IMR-90 (cell line): ENCODE measurements at regions not wholly inside any gene's neighbourhood (a gene's known extent, or its start where the extent isn't known, plus 50 kb on each side); places are given as distances from the start of the nearest gene placed in this dataset.
"Not testable (repeated sequence)": the region's sequence is repeated elsewhere in the genome, so short reads cannot be mapped to it uniquely, and the experiment has no call there.

Source experiments
- ATAC-seq: fragments of 200-7000 bp; cut with Tn5 transposase; 2 replicates; pipeline ENCODE4 v1.9.1; 2020; ENCODE audit warnings: low read depth, mild to moderate bottlenecking, moderate library complexity
- BruUV-seq: library from RNA; stranded (reverse); fragments of 400-500 nt; replicated peaks from 2 replicates; lab custom pipeline; 2021; lab: Mats Ljungman, UMichigan
- CTCF ChIA-PET: fragments of 300-600 bp; formaldehyde crosslinking; extraction: SDS; loops from one replicate; lab custom pipeline; 2021; ENCODE audit warnings: antibody characterized with exemption; lab: Yijun Ruan, JAX
- POLR2A ChIA-PET: fragments of 300-600 bp; sonication (Branson Sonifier 250); formaldehyde crosslinking; loops from one replicate; lab custom pipeline; 2022; ENCODE audit warnings: antibody characterized with exemption; ENCODE audit not compliant: unreplicated experiment; lab: Charles Lee
- DNase-seq: peaks from one replicate; pipeline ENCODE4 v3.0.0; 2013
- H2AFZ ChIP-seq: replicated peaks from 2 replicates; pipeline ENCODE3; 2013; ENCODE audit warnings: low read length, mild to moderate bottlenecking; ENCODE audit not compliant: poor library complexity
- H2AK5ac ChIP-seq: 2 replicates; pipeline ENCODE4 v1.6.1; 2013; ENCODE audit warnings: low read depth, low read length, inconsistent platforms
- H2AK9ac ChIP-seq: replicated peaks from 2 replicates; pipeline ENCODE3; 2013; ENCODE audit warnings: mild to moderate bottlenecking, low read depth, low read length, moderate library complexity; ENCODE audit not compliant: poor library complexity
- H2BK120ac ChIP-seq: 2 replicates; pipeline ENCODE4 v1.6.1; 2013; ENCODE audit warnings: low read depth, low read length, inconsistent platforms
- H2BK15ac ChIP-seq: 3 replicates; pipeline ENCODE4 v1.6.1; 2013; ENCODE audit warnings: low read depth, low read length, inconsistent platforms
- H2BK20ac ChIP-seq: 2 replicates; pipeline ENCODE4 v1.6.1; 2013; ENCODE audit warnings: low read depth, mild to moderate bottlenecking, inconsistent platforms, low read length, moderate library complexity
- H2BK5ac ChIP-seq: 2 replicates; pipeline ENCODE4 v1.6.1; 2013; ENCODE audit warnings: mild to moderate bottlenecking, low read depth, low read length, inconsistent platforms; ENCODE audit not compliant: poor library complexity, severe bottlenecking
- H3K14ac ChIP-seq: replicated peaks from 2 replicates; pipeline ENCODE4 v1.6.1; 2013; ENCODE audit warnings: low read depth, low read length, inconsistent platforms
- H3K18ac ChIP-seq: 2 replicates; pipeline ENCODE4 v1.6.1; 2013; ENCODE audit warnings: low read depth, low read length, control low read depth
- H3K23ac ChIP-seq: 2 replicates; pipeline ENCODE4 v1.6.1; 2013; ENCODE audit warnings: low read depth, low read length, inconsistent platforms
- H3K27ac ChIP-seq: 2 replicates; pipeline ENCODE4 v1.5.1; 2013; ENCODE audit warnings: mild to moderate bottlenecking, control low read depth, low read length; ENCODE audit not compliant: insufficient read depth
- H3K27me3 ChIP-seq: 2 replicates; pipeline ENCODE4 v1.6.1; 2013; ENCODE audit warnings: low read length; ENCODE audit not compliant: control insufficient read depth, insufficient read depth
- H3K36me3 ChIP-seq: 2 replicates; pipeline ENCODE4 v1.6.1; 2013; ENCODE audit warnings: low read length, mixed read lengths; ENCODE audit not compliant: control insufficient read depth, insufficient read depth
- H3K4ac ChIP-seq: 2 replicates; pipeline ENCODE4 v1.6.1; 2013; ENCODE audit warnings: low read depth, low read length, inconsistent platforms
- H3K4me1 ChIP-seq: 2 replicates; pipeline ENCODE4 v1.6.1; 2013; ENCODE audit warnings: low read length, mixed read lengths; ENCODE audit not compliant: control insufficient read depth, insufficient read depth
- H3K4me2 ChIP-seq: 2 replicates; pipeline ENCODE4 v1.6.1; 2013; ENCODE audit warnings: low read depth, mild to moderate bottlenecking, control low read depth, low read length, moderate library complexity
- H3K4me3 ChIP-seq: 2 replicates; pipeline ENCODE4 v1.5.1; 2013; ENCODE audit warnings: low read depth, mild to moderate bottlenecking, control low read depth, low read length, moderate library complexity; ENCODE audit not compliant: insufficient read depth
- H3K56ac ChIP-seq: 2 replicates; pipeline ENCODE4 v1.6.1; 2013; ENCODE audit warnings: low read length, inconsistent platforms; ENCODE audit not compliant: insufficient read depth; ENCODE audit errors: extremely low read depth
- H3K79me1 ChIP-seq, 2 experiments: 2 replicates each; pipeline ENCODE4 v1.6.1; 2013; ENCODE audit warnings: low read length in 2 of 2, inconsistent platforms in 1 of 2, low read depth in 1 of 2
- H3K9ac ChIP-seq: 2 replicates; pipeline ENCODE4 v1.6.1; 2013; ENCODE audit warnings: low read depth, low read length, control low read depth
- H3K9me1 ChIP-seq: 2 replicates; pipeline ENCODE4 v1.6.1; 2013; ENCODE audit warnings: low read length, inconsistent platforms; ENCODE audit not compliant: insufficient read depth
- H3K9me3 ChIP-seq: 2 replicates; pipeline ENCODE4 v1.6.1; 2013; ENCODE audit warnings: low read length; ENCODE audit not compliant: control insufficient read depth, insufficient read depth
- H4K20me1 ChIP-seq: 2 replicates; pipeline ENCODE4 v1.6.1; 2013; ENCODE audit warnings: low read length, inconsistent platforms; ENCODE audit not compliant: insufficient read depth
- H4K5ac ChIP-seq: 2 replicates; pipeline ENCODE4 v1.6.1; 2013; ENCODE audit warnings: mild to moderate bottlenecking, low read depth, low read length, control low read depth
- H4K8ac ChIP-seq, 2 experiments: 2 replicates each; pipeline ENCODE4 v1.6.1; 2013; ENCODE audit warnings: low read depth in 2 of 2, low read length in 2 of 2, control low read depth in 1 of 2, inconsistent platforms in 1 of 2
- H4K91ac ChIP-seq: 2 replicates; pipeline ENCODE4 v1.6.1; 2013; ENCODE audit warnings: low read depth, low read length, inconsistent platforms; ENCODE audit not compliant: insufficient read depth
- WGBS, 2 experiments: methylation state at CpG; one replicate each; pipeline versions ENCODE4 v1.1.5 to v1.1.7; 2013; ENCODE audit warnings: missing lambda C conversion rate in 2 of 2; ENCODE audit not compliant: insufficient read length in 1 of 2; ENCODE audit errors: extremely low coverage in 2 of 2; 5-methylcytosine and 5-hydroxymethylcytosine counted together
- dilution Hi-C: fragments of 300-500 bp; cut with HindIII; formaldehyde crosslinking; loops from one replicate; pipeline ENCODE4 v1.14.3; 2018; ENCODE audit warnings: low sequenced_read_pairs; ENCODE audit not compliant: unreplicated experiment
- in situ Hi-C: fragments of 300-500 bp; cut with MboI; formaldehyde crosslinking; loops from 3 replicates; pipeline ENCODE4 v1.14.3; 2019; ENCODE audit warnings: low sequenced_read_pairs, inconsistent platforms, mixed read lengths
- intact Hi-C: fragments of 100-400 bp; cut with micrococcal nuclease; formaldehyde crosslinking; loops from 2 replicates; pipeline ENCODE4 v1.10.0; 2022

DNA sequence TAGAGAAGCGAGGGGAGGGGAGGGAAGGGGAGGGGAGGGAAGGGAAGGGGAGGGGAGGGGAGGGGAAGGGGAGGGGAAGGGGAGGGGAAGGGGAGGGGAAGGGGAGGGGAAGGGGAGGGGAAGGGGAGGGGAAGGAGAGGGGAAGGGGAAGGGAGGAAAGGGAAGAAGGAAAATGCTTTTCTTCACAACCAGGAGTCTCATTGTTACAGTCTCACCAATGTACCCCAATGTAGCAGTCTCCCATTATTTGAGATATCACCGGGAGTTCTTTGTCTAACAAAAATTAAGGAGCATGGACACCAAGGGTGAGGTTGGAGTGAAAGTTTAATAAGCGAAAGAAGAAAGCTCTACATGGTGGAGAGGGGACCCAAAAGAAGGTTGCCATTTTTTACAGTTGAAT, 1148.0 kb upstream of the ACVR2A start:
- in situ Hi-C loops, H3K4me2 ChIP-seq, H2BK20ac ChIP-seq, H3K27me3 ChIP-seq, H3K18ac ChIP-seq, ATAC-seq, BruUV-seq, DNase-seq, H3K4me3 ChIP-seq, POLR2A ChIA-PET, H3K23ac ChIP-seq, H2AK9ac ChIP-seq, H3K4me1 ChIP-seq, H3K14ac ChIP-seq, H4K91ac ChIP-seq, H3K27ac ChIP-seq, H3K4ac ChIP-seq, H3K9me1 ChIP-seq, intact Hi-C loops, H2AFZ ChIP-seq, H3K36me3 ChIP-seq, dilution Hi-C loops, H3K9ac ChIP-seq, H4K8ac ChIP-seq, H3K79me1 ChIP-seq, H2BK5ac ChIP-seq, H3K9me3 ChIP-seq, H3K56ac ChIP-seq, H4K5ac ChIP-seq, H2BK15ac ChIP-seq, H2AK5ac ChIP-seq, H4K20me1 ChIP-seq, H2BK120ac ChIP-seq, CTCF ChIA-PET: not testable (repeated sequence)
- no CpG with 5 or more reads among the region's 3 CpGs for WGBS, 2 experiments
